ENCODE measurements at regions not wholly inside any gene's neighbourhood (a gene's known extent, or its start where the extent isn't known, plus 50 kb on each side); places are given as distances from the start of the nearest gene placed in this dataset.

DNA sequence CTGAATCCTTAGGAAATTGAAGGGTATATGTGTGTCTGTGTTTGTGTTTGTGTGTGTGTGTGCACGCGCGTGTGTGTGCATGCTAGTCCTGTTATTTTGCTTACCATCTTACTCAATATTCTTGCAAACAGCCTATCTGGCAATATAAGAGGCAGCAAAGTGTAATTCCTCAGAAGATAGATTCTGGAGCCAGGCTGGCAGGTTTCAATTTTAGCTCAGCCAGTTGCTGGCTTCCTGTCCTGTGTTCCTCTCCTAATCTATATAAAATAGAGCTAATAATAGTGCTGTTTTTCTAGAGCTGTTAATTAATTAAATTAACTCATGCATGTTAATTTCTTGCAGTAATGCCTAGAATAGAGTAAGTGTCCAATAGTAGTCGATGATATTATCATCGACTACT, 256.2 kb downstream of the PIK3C3 start:
- FAIRE-seq (no peak), DNase-seq (no peak)
- no peaks in the 10 kb centered on the region for H3K9me3 ChIP-seq (ENCODE audit: control insufficient read depth in 2 of 3, insufficient read depth in 1 of 3, low read length in 3 of 3)
- intact Hi-C loops (cut with DNase I) = no loop called here
- no peak overlapping the region for H3K27ac ChIP-seq (ENCODE audit: low read depth in 2 of 2, low read length in 2 of 2)
- no peaks in the 10 kb centered on the region for H3K27me3 ChIP-seq (ENCODE audit: control insufficient read depth, insufficient read depth, low read length)
- TF ChIP-seq, protein P1, sequence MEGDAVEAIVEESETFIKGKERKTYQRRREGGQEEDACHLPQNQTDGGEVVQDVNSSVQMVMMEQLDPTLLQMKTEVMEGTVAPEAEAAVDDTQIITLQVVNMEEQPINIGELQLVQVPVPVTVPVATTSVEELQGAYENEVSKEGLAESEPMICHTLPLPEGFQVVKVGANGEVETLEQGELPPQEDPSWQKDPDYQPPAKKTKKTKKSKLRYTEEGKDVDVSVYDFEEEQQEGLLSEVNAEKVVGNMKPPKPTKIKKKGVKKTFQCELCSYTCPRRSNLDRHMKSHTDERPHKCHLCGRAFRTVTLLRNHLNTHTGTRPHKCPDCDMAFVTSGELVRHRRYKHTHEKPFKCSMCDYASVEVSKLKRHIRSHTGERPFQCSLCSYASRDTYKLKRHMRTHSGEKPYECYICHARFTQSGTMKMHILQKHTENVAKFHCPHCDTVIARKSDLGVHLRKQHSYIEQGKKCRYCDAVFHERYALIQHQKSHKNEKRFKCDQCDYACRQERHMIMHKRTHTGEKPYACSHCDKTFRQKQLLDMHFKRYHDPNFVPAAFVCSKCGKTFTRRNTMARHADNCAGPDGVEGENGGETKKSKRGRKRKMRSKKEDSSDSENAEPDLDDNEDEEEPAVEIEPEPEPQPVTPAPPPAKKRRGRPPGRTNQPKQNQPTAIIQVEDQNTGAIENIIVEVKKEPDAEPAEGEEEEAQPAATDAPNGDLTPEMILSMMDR (IDR thresholded peaks at IDR 0.05; ENCODE audit: borderline replicate concordance, extremely low read depth, insufficient read depth) = no peak
- H3K9ac ChIP-seq (ENCODE audit: low read length in 3 of 3) = no peak overlapping the region
- H3K4me3 ChIP-seq (ENCODE audit: low read length in 3 of 3) = no peak overlapping the region
- H3K4me1 ChIP-seq (ENCODE audit: control insufficient read depth in 2 of 3, insufficient read depth in 2 of 3, low read depth in 1 of 3, low read length in 3 of 3) = no peaks in the 10 kb centered on the region
- no peaks in the 10 kb centered on the region for H3K36me3 ChIP-seq (ENCODE audit: control insufficient read depth in 2 of 3, insufficient read depth in 3 of 3, low read length in 3 of 3)

DNA sequence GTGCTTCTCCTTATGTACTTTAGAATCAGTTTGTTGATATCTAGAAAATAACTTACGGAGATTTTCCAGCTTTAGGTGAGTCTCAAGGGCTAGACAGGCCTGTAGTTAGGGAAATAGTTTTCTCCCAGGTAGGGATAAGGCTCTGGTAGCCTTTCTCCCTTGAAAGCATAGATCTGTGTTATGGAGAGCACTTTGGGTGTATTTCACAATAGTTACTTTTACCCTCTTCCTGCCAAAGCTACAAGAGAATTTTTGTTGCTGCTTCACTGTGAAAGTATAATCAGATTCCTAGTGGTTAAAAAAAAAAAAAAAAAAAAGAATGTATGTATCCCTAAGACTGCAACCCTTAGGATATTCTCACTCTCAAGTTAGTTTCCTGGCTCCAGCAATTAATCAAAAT, 267.5 kb downstream of the PIK3C3 start:
- TF ChIP-seq, protein P1 (IDR thresholded peaks at IDR 0.05; ENCODE audit: borderline replicate concordance, extremely low read depth, insufficient read depth) = no peak
- FAIRE-seq (no peak), DNase-seq (no peak)
- no peaks in the 10 kb centered on the region for H3K27me3 ChIP-seq (ENCODE audit: control insufficient read depth, insufficient read depth, low read length)
- intact Hi-C loops (cut with DNase I) = no loop called here
- H3K36me3 ChIP-seq (ENCODE audit: control insufficient read depth in 2 of 3, insufficient read depth in 3 of 3, low read length in 3 of 3) = no peaks in the 10 kb centered on the region
- H3K9ac ChIP-seq (ENCODE audit: low read length in 3 of 3) = no peak overlapping the region
- H3K27ac ChIP-seq (ENCODE audit: low read depth in 2 of 2, low read length in 2 of 2) = no peak overlapping the region
- H3K4me1 ChIP-seq (ENCODE audit: control insufficient read depth in 2 of 3, insufficient read depth in 2 of 3, low read depth in 1 of 3, low read length in 3 of 3) = no peaks in the 10 kb centered on the region
- no peaks in the 10 kb centered on the region for H3K9me3 ChIP-seq (ENCODE audit: control insufficient read depth in 2 of 3, insufficient read depth in 1 of 3, low read length in 3 of 3)
- H3K4me3 ChIP-seq (ENCODE audit: low read length in 3 of 3) = no peak overlapping the region

DNA sequence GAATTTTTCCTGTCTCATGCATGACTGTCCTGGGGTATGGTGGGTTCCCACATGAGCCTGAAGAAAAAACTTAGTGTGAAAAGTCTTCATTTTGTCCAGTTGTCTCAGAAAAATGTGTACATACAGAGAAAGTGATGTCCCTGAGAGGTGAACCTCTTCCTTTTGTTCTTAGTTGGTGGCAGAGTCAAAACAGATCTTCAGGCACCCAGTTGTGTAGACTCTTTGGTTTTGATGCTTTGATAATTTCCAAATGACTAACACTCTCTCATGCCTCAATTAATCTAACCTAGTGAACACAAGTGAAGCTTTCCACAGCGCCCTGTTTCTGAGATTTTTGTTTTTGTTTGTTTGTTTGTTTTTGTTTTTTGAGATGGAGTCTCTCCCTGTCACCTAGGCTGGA, 273.5 kb downstream of the PIK3C3 start:
- Histone ChIP-seq H3K4me3 (ENCODE audit: low read length in 3 of 3) (no peak overlapping the region), H3K36me3 (ENCODE audit: control insufficient read depth in 2 of 3, insufficient read depth in 3 of 3, low read length in 3 of 3) (no peaks in the 10 kb centered on the region), H3K27me3 (ENCODE audit: control insufficient read depth, insufficient read depth, low read length) (no peaks in the 10 kb centered on the region), H3K9ac (ENCODE audit: low read length in 3 of 3) (no peak overlapping the region), H3K4me1 (ENCODE audit: control insufficient read depth in 2 of 3, insufficient read depth in 2 of 3, low read depth in 1 of 3, low read length in 3 of 3) (no peaks in the 10 kb centered on the region), H3K9me3 (ENCODE audit: control insufficient read depth in 2 of 3, insufficient read depth in 1 of 3, low read length in 3 of 3) (no peaks in the 10 kb centered on the region), H3K27ac (ENCODE audit: low read depth in 2 of 2, low read length in 2 of 2) (no peak overlapping the region)
- DNase-seq = no peak
- intact Hi-C loops (cut with DNase I) = no loop called here
- TF ChIP-seq, protein P1 (IDR thresholded peaks at IDR 0.05; ENCODE audit: borderline replicate concordance, extremely low read depth, insufficient read depth) = no peak
- FAIRE-seq = no peak
